GM03348 (cell line): ENCODE measurements at regions not wholly inside any gene's neighbourhood (a gene's known extent, or its start where the extent isn't known, plus 50 kb on each side); places are given as distances from the start of the nearest gene placed in this dataset.
A peak's percentile ranks its signal among the peaks of the same experiment; 100 is the strongest.
"Not testable (repeated sequence)": the region's sequence is repeated elsewhere in the genome, so short reads cannot be mapped to it uniquely, and the experiment has no call there.

Experiments used
- DNase-seq: peaks from one replicate; pipeline ENCODE4 v3.0.0; 2012; ENCODE audit warnings: low spot score

DNA sequence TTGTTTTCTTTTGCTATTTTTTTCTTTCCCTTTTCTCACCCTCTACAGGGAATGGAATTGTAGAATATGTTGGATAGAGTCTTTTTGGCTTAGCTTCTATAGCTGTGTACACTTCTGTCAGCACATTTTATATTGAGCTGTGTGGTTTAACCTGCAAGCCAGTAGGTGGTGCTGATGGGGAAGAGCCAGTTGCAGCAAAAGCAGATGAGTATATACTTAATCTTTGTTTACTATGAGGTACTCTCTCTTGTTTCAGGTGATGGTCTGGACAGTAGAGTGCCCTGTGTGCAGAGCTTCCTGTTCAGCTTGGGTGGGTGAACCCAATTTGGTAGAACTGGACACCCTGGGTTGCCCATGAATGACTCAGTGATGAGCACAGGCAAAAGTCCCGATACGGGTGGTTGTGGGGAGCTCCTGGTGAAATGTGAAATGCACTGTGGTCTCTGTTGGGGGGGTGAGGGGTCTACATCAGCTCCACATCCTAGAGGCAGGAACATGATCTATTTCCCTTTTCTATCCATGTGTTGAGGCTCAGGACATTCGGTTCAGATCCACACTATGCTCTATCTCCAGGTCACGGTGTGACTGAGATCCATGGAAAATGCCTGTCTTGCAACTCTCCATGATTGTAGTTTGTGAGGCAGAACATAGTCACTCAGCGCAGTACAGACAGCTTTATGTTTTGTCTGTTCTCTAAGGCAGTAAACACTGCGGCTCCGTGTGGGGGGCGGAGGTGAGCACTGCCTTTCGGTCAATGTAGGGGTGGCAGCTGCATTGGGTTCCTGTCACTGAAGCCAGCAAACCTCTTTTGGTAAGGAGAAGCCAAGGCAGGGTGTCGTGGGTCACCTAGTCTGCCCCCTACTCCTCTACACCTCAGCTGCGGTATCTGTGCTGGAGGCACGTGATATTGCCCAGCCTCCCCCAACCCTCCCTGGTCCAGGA, 353.2 kb downstream of the PRR16 start:
- DNase-seq, result peak; percentile 35

GRCh38 chr5:120818128-120818527, 354.0 kb downstream of the PRR16 start:
- no peak for DNase-seq

- peak; percentile 16 for DNase-seq
These were observed 359.2 kb downstream of the PRR16 start for GRCh38 chr5:120823328-120823727.

GRCh38 chr5:120831646-120832045, 367.5 kb downstream of the PRR16 start:
- not testable (repeated sequence) for DNase-seq

- DNase-seq, result no peak
These were observed 377.7 kb downstream of the PRR16 start for GRCh38 chr5:120841830-120842229.

DNA sequence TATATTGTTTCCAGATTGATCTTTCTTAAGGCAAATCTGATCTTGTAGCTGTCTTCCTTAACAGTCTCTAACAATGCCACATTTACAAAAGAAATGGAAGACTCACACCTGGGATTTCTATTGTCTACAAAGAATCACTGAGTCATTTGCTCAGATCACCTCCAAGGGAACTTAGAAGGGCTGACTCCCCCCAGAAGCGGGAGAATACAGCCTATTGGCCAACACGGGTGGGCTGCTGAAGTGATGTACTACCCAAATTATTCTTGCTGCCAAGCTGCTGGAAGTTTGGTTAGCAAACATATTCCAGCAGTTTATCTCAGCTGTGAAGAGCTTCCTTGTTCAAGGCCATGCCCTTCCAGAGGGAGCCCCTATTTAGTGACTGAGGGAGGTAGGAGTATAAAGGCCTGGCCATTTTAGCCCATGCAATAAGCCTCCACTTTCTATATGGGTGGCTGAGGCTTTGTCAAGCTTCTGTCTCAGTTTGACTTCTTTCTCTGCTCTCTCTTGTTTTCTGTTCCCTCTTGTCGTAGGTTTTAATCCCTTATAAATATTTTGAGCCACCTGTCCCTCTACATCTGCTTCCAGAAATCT, 379.4 kb downstream of the PRR16 start:
- no peak for DNase-seq

DNA sequence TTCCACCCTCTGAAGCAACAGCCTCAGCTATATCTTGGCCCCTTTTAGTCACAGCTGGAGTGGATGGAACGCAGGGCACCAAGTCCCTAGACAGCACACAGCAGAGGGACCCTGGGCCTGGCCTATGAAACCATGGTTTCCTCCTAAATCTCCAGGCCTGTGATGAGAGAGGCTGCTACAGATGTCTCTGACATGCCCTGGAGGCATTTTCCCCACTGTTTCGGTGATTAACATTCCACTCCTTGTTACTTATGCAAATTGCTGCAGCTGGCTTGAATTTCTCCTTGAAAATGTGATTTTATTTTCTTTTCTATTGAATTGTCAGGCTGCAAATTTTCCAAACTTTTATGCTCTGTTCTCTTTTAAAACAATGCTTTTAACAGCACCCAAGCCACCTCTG, 384.8 kb downstream of the PRR16 start:
- DNase-seq, result no peak

DNA sequence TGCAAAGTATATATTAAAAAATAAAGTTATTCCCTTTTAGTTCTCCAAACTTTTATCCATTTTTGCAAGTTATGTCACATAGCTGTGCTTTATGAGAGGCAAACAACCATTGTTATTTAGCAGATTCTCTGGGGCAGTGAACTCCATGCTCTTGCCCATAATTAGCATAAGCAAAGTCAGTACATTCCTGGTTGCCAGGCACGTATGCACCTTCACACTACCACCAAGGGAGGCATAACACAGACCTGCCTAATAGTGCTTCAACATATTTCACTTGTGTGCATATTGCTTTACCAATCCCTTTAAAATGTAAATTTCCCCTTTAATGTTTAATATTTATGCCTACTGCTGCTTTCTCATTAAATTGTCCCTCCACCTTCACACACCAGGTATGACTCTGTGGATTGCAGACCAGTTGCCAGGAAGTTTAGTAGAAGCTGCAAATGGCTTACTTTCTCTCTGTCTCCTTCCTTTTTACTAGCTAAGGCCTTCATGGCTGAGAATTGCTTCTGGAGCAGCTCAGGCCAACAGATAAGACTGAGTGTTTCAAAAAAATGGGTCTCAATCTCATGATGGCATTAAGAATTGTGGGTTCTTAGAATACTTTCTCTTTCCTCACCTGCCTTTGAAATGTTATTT, 388.2 kb downstream of the PRR16 start:
- DNase-seq, result no peak

DNA sequence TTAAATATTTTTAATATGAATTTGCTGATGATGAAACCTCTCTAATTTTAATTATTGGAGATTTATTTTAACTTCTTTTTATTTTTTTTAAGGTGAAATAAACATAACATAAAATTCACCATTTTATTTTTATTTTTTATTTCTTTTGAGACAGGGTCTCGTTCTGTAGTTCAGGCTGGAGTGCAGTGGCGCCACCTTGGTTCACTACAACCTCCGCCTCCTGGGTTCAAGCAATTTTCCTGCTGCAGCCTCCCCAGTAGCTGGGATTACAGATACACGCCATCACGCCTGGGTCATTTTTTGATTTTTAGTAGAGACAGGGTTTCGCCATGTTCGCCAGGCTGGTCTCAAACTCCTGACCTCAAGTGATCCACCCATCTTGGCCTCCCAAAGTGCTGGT, 402.9 kb downstream of the PRR16 start:
- no peak for DNase-seq

DNA sequence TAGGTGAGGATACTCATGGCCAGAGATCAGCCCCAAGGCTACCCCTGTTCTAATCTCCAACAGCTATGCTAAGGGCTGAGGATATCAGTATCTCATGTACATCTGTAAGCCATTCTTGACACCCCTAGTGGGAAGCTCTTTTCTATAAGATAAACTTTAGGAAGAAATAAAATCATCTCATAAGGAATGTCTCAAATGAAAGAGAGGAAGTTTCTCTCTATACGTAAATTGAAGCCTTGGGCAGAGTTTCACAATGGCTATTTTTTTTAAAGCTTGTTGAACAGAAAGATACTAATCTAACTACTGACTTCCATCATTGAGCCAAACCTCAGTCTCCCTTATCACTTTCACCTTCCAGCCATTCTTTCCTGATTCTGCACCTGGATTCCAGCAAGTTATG, 405.7 kb downstream of the PRR16 start:
- no peak for DNase-seq

DNA sequence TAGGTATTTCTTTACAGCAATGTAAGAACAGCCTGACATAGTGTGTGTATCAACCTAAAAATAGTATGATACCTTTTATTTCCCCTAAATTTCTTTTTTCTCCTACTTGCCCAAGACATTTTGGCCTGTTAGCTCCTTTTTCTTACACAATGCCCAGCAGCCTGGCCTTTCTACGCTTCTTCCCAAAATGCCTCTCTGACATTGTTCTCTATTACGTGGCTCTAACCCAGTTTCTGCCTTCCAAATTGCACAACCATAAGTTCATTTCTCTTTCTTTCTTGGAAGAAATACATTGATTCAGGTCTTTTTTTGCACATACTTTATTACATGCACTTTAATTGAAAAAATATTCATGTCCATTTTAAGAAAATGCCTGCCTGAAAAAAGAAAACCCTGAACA, 408.2 kb downstream of the PRR16 start:
- peak; percentile 10 for DNase-seq

- DNase-seq, result peak; percentile 11
These were observed 409.0 kb downstream of the PRR16 start for GRCh38 chr5:120873083-120873482.

DNA sequence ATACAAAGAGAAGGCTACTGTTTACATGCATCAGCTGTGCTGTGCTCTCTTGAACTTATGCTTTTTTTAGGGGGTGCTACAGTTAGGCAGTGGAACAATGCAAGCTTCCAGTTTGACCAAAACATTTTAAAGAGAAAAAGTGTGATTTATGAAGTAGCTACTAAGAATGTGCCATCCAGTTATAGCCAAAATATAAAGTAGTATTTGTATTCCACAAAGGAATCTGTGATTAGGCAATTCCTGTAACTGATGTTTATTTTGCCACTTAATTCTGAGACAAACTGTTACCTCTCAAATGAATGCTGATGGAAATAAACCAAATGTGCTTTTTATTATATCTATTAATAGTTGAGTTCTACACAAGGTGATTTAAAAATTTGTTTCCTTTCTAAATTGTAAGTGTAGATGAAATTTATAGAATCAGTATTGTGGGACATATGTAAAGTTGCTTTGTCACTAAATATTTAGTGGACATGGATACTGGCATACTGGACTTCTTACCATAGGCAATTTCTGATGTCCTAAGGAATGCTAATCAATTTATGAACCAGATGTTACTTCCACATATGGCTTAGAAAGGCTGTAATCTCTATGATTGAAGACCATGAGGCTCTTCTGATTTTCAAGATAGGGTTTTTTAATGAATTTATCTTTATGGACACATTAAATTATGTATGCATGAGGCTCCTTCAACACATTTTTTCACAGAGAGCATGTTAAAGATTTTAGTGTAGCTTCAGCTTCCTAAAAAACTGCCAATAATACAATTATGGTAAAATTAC, 410.2 kb downstream of the PRR16 start:
- no peak for DNase-seq

GRCh38 chr5:120882038-120882775, 418.1 kb downstream of the PRR16 start:
- DNase-seq, result no peak

- DNase-seq, result no peak
These were observed 422.3 kb downstream of the PRR16 start for GRCh38 chr5:120886351-120886860.

DNA sequence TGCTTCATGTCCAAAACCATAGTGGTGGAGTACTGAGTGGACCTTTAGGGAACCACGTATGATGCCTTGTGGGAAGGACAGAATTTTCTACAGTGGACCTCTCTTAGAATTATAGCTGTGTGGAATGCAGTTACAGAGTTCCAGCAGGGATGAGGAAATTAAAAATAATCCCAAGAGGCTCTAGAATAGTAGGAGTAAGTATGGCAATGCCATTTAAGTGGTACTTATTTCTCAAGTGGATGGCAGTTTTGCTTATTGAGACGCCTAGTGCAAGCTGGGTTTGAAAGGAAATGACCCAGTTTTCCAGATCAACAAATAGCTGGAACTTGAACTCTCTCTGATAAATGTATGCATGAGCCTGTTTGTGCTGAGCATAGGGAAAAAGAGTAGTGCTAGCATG, 431.6 kb downstream of the PRR16 start:
- no peak for DNase-seq

- DNase-seq, result no peak
These were observed 437.1 kb downstream of the PRR16 start for GRCh38 chr5:120901199-120901598.

GRCh38 chr5:120907953-120908352, 443.9 kb downstream of the PRR16 start:
- DNase-seq, result no peak

- DNase-seq, result no peak
These were observed 446.5 kb downstream of the PRR16 start for GRCh38 chr5:120910629-120911028.

GRCh38 chr5:120913396-120913795, 449.3 kb downstream of the PRR16 start:
- DNase-seq, result no peak

- no peak for DNase-seq
These were observed 453.2 kb downstream of the PRR16 start for GRCh38 chr5:120917214-120917758.
